ENCODE measurements at regions not wholly inside any gene's neighbourhood (a gene's known extent, or its start where the extent isn't known, plus 50 kb on each side); places are given as distances from the start of the nearest gene placed in this dataset.

DNA sequence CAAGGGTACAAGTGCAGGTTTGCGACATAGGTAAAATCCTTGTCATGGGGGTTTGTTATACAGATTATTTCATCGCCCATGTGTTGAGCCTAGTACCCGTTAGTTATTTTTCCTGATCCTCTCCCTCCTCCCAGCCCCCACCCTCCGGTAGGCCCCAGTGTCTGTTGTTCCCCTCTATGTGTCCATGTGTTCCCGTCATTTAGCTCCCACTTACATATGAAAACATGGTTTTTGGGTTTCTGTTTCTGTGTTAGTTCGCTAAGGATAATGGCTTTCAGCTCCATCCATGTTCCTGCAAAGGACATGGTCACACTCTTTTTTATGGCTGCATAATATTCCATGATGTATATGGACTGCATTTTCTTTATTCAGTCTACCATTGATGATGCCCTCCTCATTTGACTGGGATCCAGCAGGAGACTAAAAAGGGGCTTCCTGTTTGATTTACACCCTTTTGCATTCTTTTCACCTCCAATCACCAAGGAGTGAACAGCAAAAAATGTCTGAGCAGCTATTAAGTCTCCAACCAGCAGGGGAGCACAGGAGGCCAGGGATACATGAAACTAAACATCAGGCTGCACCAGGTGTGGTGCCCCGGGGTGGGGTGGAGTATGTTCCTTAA, 188.2 kb downstream of the SKIDA1 start:
- H3K4me3 ChIP-seq (ENCODE audit: low read length) = no peak overlapping the region
- DNase-seq (ENCODE audit: low read depth, low spot score) = no peak

DNA sequence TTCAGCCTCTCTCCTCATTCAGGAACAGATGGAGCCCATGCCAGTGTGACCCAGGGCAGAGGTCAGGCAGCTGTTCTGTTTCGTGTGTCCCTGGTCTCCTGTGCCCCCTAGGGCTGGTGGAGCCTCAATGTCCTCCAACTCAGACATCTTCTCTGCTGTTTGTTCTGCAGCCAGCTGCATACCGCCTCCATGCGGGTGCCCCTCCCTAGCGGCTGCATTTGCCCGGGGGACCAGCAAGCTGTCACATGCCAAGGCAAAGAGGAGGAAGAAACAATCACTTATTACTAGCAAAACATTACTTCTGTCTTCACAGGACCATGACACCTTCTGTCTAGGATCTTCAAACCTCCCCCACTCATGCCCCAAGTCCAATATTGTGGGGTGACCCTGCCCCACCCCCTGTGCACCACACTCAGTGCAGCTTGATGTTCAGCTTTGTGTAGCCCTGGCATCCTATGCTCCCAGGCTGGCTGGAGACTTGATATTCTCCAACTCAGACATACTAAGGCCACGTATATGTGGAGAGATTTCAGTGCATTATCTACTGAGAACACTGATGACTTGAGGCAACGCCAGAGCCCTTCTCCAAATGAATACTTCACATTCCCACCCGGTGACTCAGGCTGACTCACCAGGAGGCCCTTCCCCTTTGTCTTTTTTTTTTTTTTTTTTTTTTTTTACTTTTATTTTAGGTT, 188.9 kb downstream of the SKIDA1 start:
- DNase-seq (ENCODE audit: low read depth, low spot score) = no peak
- H3K4me3 ChIP-seq (ENCODE audit: low read length) = no peak overlapping the region

DNA sequence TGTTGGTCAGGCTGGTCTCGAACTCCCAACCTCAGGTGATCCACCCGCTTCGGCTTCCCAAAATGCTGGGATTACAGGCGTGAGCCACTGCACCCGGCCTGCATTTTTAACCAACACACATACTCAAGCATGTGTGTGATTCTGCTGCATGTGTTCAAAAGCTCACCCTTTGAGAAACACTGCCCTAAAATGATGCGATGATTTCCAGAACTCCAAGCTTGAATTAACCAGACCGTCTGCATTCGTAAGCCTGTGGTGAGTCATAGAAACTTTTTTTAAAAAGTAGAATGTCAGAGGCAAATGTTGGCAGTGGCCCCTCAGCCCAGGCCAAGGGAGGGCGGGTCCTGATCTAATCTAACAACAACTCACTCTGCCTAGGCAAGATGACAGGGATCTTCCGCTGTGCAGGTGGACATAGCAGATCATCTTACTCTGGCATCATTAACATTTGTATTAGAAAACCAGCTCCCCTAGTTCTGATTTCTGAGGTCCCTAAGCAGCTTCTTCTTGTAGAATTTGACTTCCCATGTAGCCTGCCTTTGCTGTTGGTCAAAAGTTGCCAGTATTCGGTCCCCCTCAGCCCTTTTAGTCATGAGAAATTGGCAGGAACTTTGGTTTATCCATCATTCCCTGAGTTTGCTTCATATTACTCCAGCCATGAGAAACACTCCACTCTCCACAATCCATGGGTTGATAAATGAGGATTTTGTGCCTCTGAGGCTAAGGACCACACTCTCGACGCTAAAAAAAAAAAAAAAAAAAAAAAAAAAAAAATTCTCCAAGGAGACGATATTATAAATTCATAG, 190.4 kb downstream of the SKIDA1 start:
- no peak overlapping the region for H3K4me3 ChIP-seq (ENCODE audit: low read length)

DNA sequence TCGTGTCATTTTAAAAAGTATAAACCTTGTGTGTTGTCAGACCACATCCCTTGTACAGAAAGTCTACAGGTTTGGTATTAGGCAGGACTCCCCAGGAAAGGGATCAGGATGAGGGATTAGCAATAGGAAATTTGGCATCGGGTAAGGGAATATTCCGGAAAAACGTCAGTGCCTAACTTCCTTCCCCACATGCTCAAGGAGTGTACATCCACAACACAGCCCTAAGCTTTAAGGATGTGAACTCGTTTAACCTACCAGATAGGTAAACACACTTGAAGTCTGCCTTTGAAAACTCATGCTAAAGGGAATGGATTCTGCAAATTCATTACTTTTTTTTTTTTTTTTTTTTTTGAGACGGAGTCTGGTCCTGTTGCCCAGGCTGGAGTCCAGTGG, 194.9 kb downstream of the SKIDA1 start:
- no peak overlapping the region for H3K4me3 ChIP-seq (ENCODE audit: low read length)
- DNase-seq (ENCODE audit: low read depth, low spot score) = no peak

More for the DNA sequence above, 190.4 kb downstream of the SKIDA1 start:
- no peak for DNase-seq (ENCODE audit: low read depth, low spot score)

DNA sequence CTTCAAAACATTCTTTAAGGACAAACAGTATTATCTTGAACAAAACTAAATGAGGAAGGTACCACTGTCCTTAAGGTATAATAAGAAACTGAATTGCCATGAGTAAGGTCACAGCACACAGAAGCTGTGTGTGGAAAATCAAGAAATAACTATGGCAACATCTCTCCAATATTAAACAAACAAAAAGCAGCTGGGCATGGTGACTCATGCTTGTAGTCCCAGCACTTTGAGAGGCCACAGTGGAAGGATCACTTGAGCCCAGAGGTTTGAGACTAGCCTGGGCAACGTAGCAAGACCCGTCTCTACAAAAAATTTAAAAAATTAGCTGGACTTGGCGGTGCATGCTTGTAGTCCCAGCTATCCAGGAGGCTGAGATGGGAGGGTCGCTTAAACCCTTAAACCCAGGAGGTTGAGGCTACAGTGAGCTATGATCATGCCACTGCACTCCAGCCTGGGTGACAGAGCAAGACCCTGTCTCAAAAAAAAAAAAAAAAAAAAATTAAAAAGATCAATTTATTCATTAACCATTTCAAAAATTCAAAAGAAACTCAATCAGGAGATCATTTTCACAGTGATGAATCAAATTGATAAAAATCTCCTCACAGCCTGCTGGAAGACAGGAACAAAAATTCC, 195.4 kb downstream of the SKIDA1 start:
- no peak for DNase-seq (ENCODE audit: low read depth, low spot score)
- no peak overlapping the region for H3K4me3 ChIP-seq (ENCODE audit: low read length)

DNA sequence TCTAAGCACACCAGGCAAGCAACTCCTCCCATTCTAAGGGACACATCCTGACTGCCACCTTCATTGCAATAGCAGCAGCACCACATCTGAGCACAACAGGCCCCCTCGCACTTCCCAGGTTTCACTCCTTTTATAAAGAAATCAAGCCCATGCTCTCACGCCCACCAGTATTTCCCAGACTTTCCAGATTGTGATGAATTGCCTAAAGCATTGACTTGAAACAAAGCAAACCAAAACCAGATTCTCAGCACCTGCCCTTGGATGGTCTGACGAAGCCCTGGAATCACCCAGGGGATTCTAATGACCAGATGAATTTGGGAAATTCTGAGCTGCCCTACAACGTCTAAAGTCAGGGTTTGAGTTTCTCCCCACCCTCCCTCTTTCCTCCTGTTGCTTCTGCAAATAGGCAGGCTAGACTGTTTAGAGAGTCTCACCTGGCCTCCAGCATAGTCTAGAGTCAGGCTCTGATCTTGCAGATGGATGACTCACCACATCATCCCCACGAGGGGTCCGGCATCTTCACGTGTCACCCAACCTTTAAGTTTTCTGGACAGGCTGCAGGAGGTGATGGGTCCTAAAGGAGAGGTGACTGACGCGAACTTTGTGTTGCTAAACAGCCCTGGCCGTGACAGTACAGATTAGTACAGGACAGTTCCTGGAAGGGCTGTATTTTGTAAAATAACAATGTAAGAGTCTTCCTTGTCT, 198.0 kb downstream of the SKIDA1 start:
- H3K4me3 ChIP-seq (ENCODE audit: low read length) = no peak overlapping the region
- DNase-seq (ENCODE audit: low read depth, low spot score) = no peak

DNA sequence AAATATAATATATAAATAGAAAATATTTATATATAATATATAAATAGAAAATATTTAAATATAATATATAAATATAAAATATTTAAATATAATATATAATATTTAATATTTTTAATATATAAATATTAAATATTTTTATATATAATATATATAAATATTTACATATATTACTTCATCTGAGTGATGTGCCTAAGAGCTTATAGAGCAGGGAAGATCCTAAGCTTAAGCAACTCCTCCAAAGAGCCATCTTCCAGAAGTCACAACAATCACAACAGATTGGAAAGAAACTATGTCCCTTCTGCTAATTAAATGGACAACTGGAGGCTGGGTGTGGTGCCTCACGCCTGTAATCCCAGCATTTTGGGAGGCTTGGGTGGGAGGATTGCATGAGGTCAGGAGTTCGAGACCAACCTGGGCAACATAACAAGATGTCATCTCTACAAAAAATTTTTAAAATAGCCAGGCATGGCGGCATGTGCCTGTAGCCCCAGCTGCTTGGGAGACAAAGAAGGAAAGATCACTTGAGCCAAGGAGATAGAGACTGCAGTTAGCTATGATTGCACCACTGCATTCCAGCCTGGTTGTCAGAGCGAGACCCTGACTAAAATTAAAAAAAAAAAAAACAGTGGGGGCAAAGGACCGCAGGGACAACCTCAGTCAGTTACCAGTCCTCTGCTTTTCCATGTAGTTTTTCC, 198.7 kb downstream of the SKIDA1 start:
- H3K4me3 ChIP-seq (ENCODE audit: low read length) = no peak overlapping the region
- DNase-seq (ENCODE audit: low read depth, low spot score) = no peak

DNA sequence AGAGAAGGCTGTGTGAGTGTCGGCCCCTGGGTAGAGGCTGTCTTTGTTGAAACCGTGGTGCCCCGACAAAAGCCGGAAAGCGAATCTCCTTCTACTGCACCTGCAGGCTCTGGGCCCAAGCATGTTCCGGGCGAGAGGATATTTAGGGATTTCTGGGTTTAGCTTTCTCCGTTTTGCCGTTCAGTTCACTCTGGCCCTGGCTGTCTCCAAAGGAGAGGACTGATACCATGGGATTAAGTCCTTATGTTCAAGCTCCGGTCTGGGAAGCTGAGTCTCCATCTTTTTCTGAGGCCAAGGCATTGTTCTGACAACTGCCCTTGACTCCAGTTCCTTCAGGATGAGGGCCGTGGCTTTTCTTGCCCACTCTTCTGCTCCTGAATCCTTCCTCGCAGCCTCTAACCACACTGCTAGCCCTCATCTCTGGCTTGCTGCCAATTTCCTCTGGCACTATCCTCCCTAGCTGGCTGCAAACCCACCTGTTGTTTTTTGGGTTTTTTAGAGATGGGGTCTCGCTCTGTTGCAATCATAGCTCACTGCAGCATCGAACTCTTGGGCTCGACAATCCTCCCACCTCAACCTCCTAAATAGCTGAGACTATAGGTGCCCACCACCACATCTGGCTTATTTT, 206.8 kb downstream of the SKIDA1 start:
- no peak overlapping the region for H3K4me3 ChIP-seq (ENCODE audit: low read length)
- DNase-seq (ENCODE audit: low read depth, low spot score) = no peak

DNA sequence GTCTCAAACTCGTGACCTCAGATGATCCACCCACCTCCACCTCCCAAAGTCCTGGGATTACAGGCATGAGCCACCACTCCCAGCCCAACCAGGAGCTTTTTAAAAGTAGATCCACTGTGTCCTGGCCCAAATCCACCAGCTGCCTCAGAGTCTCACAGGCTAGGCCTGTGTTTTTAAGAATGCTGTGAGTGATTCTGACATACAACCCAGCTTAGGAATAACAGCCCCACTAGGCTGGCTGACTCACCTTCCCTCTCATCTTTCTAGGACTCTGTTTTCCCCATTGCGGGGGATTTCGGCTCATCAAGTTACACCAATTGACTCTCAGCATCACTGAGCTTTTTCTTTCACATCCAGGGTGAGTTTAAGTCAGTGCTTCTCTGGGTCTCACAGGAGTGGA, 207.6 kb downstream of the SKIDA1 start:
- H3K4me3 ChIP-seq (ENCODE audit: low read length) = no peak overlapping the region
- DNase-seq (ENCODE audit: low read depth, low spot score) = no peak

DNA sequence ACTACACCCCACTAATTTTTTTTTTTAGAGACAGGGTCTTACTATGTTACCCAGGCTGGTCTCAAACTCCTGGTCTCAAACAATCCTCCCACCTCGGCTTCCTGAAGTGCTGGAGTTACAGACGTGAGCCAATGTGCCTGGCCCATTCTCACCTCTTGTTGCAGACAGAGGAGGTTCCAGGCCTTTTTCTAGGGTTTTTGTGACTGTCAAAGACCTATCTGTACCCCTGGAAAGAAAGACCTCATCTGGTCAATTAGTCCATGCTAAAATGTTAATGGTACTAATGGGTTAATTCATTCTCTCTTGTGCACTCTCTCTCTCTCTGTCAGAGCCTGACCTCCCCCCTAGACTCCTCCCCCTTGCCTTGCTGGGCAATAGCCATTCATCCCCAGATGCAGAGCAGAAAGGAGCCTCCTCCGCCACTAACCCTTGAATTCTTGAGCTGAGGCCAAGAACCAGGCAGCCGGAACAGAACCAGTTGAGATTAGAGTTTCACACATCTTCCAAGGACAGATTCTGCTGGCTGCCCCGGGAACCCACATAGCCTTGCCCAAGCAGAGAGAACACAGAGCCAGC, 209.7 kb downstream of the SKIDA1 start:
- H3K4me3 ChIP-seq (ENCODE audit: low read length) = no peak overlapping the region
- no peak for DNase-seq (ENCODE audit: low read depth, low spot score)

DNA sequence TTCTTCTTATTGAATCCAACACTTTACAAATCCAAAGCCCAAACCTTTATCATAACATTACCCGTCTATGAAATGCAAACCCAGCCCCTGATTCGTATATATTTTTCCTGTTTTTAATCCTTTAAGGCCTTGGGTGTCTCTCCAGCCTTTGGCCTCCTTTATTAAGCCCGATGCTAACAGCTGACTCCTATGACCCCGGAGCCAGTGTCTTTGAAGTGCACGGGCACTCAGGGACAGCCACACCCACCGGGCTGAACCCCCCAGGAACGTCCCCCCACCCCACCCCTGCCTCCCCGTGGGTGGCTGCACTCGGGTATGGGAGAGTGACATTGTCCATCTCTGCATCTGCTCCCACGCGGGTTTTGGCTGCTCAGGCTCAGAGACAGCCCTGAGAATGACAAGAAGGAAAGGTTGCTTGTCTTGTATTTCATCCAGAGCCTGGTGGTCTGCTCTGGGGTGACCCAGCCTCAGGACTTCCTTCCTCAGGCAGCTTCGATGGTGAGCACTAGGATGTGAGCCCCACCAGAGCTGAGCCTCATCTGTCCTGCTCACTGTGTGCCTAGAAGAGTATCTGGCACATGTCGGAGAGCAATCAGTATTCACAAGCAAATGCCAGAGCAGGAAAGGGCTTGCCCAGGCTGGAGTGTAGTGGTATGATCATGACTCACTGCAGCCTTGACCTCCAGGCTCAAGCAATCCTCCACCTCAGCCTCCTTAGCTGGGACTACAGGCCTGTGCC, 210.4 kb downstream of the SKIDA1 start:
- H3K4me3 ChIP-seq (ENCODE audit: low read length) = no peak overlapping the region
- no peak for DNase-seq (ENCODE audit: low read depth, low spot score)

DNA sequence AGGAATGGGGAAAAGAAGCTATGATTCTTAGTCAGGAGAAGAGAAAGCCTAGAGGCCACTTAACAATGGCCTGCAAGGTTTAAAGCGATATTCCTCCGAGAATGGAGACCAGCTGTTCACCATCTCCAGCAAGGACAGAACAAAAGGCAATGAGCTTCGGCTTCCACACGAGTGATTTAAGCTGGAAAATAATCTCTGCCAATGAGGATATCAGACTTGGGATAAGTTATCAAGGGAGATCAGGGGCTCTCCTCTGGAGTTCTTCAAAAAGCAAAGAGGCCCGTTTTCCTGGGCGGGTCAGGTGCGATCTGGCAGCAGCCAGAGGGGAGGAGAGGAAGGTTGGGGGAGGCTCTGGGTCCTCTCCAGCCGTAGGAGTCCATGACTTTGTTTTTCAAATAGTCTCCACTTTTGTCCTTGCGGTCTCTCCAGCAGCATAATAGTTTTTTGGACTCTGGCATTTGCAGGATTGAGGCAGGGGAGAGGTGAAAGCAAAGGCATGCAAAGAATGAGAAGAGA, 211.3 kb downstream of the SKIDA1 start:
- no peak for DNase-seq (ENCODE audit: low read depth, low spot score)
- no peak overlapping the region for H3K4me3 ChIP-seq (ENCODE audit: low read length)

DNA sequence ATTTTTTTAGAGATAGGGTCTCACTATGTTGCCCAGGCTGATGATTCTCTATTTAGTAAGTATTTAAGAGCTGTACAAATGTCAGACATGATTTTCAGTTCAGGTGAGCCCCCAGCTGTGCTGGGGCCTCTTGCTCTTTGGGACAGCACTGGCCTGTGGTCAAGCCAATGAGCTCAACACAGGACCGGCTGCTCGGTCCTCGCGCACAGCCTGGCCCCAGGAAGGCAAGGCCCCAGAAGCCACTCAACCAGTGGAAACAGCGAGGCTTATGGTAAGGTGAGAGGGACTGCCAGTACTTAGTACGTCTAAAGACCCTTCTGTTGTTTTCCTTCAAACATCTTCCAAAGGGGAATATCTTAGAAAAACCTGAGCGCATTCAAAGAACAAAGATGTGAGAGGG, 211.8 kb downstream of the SKIDA1 start:
- no peak overlapping the region for H3K4me3 ChIP-seq (ENCODE audit: low read length)
- no peak for DNase-seq (ENCODE audit: low read depth, low spot score)

DNA sequence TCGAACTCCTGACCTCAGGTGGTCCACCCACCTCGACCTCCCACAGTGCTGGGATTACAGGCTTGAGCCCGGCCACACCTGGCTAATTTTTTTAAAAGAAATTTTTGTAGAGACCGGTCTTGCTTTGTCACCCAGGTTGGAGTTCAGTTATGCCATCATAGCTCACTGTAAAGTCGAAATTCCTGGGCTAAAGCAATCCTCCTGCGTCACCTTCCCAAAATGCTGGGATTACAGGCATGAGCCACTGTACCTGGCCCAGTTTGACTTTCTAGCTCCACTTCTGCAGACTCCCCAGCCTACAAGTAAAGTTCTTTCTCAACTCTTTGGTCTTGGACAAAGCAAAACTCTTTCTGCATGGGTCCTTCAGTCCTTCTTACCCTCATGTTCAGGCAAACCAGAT, 214.1 kb downstream of the SKIDA1 start:
- no peak for DNase-seq (ENCODE audit: low read depth, low spot score)
- H3K4me3 ChIP-seq (ENCODE audit: low read length) = no peak overlapping the region

DNA sequence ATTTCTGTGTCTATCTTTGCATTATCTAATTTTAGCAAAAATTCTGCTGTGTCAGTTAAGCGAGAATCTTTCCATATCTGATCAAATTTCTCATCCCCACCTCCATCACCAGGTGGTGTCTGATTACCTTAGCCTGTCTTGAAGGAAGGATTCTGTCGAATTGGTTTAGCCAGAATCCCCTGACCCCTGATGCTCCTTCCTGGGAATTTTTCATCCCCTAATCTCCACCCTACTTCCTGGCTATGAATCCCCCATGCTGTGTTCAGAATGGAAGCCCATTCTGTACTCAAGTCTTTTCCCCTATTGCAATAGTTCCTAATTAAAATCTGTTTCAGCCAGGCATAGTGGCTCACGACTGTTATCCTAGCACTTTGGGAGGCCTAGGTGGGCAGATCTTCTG, 216.1 kb downstream of the SKIDA1 start:
- no peak overlapping the region for H3K4me3 ChIP-seq (ENCODE audit: low read length)
- no peak for DNase-seq (ENCODE audit: low read depth, low spot score)

DNA sequence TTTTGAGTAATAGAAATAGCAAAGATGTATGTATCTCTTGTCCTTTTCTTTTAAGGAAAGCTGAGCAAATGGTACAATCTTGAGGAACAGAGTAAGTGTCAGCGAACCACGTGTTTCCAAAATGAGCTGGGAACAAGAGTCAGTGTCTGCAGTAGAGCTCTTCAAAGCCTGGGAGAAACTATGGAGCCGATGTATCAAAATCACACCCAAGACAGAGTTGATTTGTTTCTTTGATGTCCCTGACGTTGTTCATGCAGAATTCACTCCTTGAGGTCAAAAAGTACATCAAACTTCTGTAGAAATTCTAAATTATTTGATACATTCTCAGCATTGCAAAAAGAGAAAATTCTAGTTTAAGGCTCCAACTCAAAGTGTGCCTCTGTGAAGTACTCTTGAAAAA, 216.5 kb downstream of the SKIDA1 start:
- DNase-seq (ENCODE audit: low read depth, low spot score) = no peak

DNA sequence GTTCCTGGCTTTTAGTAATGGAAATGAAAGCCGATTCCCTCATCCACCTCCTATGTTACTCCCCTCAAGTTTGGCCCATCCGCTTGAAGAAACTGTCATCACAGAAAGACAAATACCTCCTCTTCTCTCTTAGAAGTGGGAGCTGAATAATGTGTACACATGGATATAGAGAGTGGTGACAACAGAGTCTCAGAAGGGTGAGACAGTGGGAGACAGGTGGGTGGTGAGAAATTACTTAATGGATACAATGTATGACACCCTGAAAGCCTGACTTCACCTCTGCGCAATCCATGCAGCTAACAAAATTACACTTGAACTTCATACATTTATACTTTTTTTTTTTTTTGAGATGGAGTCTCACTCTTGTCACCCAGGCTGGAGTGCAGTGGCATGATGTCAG, 217.5 kb downstream of the SKIDA1 start:
- no peak for DNase-seq (ENCODE audit: low read depth, low spot score)
- H3K4me3 ChIP-seq (ENCODE audit: low read length) = no peak overlapping the region

More for the DNA sequence above, 216.5 kb downstream of the SKIDA1 start:
- H3K4me3 ChIP-seq (ENCODE audit: low read length) = no peak overlapping the region

Data from Jurkat, Clone E6-1 (cell line).